PC-3 (cell line): ENCODE measurements at regions not wholly inside any gene's neighbourhood (a gene's known extent, or its start where the extent isn't known, plus 50 kb on each side); places are given as distances from the start of the nearest gene placed in this dataset.

Experiments
- ATAC-seq: fragments of 200-7000 bp; cut with Tn5 transposase; 2 replicates; pipeline ENCODE4 v1.9.1; 2020; ENCODE audit warnings: mild to moderate bottlenecking, moderate library complexity
- BruUV-seq: library from RNA; stranded (reverse); fragments of 400-500 nt; replicated peaks from 2 replicates; lab custom pipeline; 2021; lab: Mats Ljungman, UMichigan
- CTCF ChIA-PET: fragments of 300-600 bp; sonication (Branson Sonifier 250); formaldehyde crosslinking; loops from one replicate; lab custom pipeline; 2022; ENCODE audit warnings: antibody characterized with exemption; lab: Charles Lee
- POLR2A ChIA-PET: fragments of 300-600 bp; sonication (Branson Sonifier 250); formaldehyde crosslinking; loops from one replicate; lab custom pipeline; 2022; ENCODE audit warnings: antibody characterized with exemption; ENCODE audit not compliant: unreplicated experiment; lab: Charles Lee
- DNase-seq: peaks from one replicate; pipeline ENCODE4 v3.0.0-alpha.2; 2015
- H2AFZ ChIP-seq: fragments of 300-600 bp; sonication (generic); 2 replicates; pipeline ENCODE4 v1.6.0; 2016; ENCODE audit warnings: antibody characterized with exemption, low read length
- H3F3A ChIP-seq: fragments of 300-600 bp; sonication (generic); one replicate; pipeline ENCODE4 v1.6.0; 2017; ENCODE audit warnings: antibody characterized with exemption, low read length, control low read depth, mild to moderate bottlenecking; ENCODE audit not compliant: unreplicated experiment
- H3K27ac ChIP-seq: fragments of 300-600 bp; sonication (generic); 2 replicates; pipeline ENCODE4 v1.5.1; 2016; ENCODE audit warnings: mild to moderate bottlenecking, low read length
- H3K27me3 ChIP-seq: fragments of 300-600 bp; sonication (generic); 2 replicates; pipeline ENCODE4 v1.6.1; 2016; ENCODE audit warnings: low read length, mixed read lengths
- H3K36me3 ChIP-seq: fragments of 300-600 bp; sonication (generic); 2 replicates; pipeline ENCODE4 v1.6.1; 2016; ENCODE audit warnings: low read depth, mixed run types, low read length, mixed read lengths
- H3K4me1 ChIP-seq: fragments of 300-600 bp; sonication (generic); 2 replicates; pipeline ENCODE4 v1.5.1; 2016; ENCODE audit warnings: low read length; ENCODE audit not compliant: insufficient read depth
- H3K4me2 ChIP-seq: fragments of 300-600 bp; sonication (generic); 2 replicates; pipeline ENCODE4 v1.6.0; 2016; ENCODE audit warnings: low read length
- H3K4me3 ChIP-seq: fragments of 300-600 bp; sonication (generic); 2 replicates; pipeline ENCODE4 v1.5.1; 2016; ENCODE audit warnings: mild to moderate bottlenecking, low read length, mixed read lengths
- H3K79me2 ChIP-seq: fragments of 300-600 bp; sonication (generic); 2 replicates; pipeline ENCODE4 v1.6.1; 2017; ENCODE audit warnings: low read length, mixed read lengths
- H3K9ac ChIP-seq: fragments of 300-600 bp; sonication (generic); 2 replicates; pipeline ENCODE4 v1.6.0; 2016; ENCODE audit warnings: mild to moderate bottlenecking, low read length
- H3K9me2 ChIP-seq: fragments of 300-600 bp; sonication (generic); replicated peaks from 2 replicates; pipeline ENCODE4 v1.6.1; 2016; ENCODE audit warnings: mixed run types, low read length, mixed read lengths
- H3K9me3 ChIP-seq: fragments of 300-600 bp; sonication (generic); 2 replicates; pipeline ENCODE4 v1.6.1; 2016; ENCODE audit warnings: low read length, mixed read lengths
- H4K20me1 ChIP-seq: fragments of 300-600 bp; sonication (generic); 2 replicates; pipeline ENCODE4 v1.6.1; 2016; ENCODE audit warnings: low read length, mixed read lengths
- EZH2 ChIP-seq: fragments of 300-600 bp; sonication (generic); IDR thresholded peaks from one replicate; pipeline ENCODE4 v1.6.1; 2017; ENCODE audit warnings: antibody characterized with exemption, mild to moderate bottlenecking, low read length; ENCODE audit not compliant: unreplicated experiment
- EZH2phosphoT487 ChIP-seq: fragments of 300-600 bp; sonication (generic); IDR thresholded peaks from 2 replicates; pipeline ENCODE4 v1.6.1; 2018; ENCODE audit warnings: mild to moderate bottlenecking, antibody characterized with exemption, low read length, borderline replicate concordance
- intact Hi-C: fragments of 100-400 bp; cut with micrococcal nuclease; formaldehyde crosslinking; loops from 2 replicates; pipeline ENCODE4 v1.9.0; 2023
- TF ChIP-seq, protein P1 (sequence below): fragments of 300-600 bp; sonication (generic); conservative IDR thresholded peaks from 2 replicates; pipeline ENCODE4 v1.5.1; 2017; ENCODE audit warnings: antibody characterized with exemption, low read depth, mild to moderate bottlenecking, low read length

DNA sequence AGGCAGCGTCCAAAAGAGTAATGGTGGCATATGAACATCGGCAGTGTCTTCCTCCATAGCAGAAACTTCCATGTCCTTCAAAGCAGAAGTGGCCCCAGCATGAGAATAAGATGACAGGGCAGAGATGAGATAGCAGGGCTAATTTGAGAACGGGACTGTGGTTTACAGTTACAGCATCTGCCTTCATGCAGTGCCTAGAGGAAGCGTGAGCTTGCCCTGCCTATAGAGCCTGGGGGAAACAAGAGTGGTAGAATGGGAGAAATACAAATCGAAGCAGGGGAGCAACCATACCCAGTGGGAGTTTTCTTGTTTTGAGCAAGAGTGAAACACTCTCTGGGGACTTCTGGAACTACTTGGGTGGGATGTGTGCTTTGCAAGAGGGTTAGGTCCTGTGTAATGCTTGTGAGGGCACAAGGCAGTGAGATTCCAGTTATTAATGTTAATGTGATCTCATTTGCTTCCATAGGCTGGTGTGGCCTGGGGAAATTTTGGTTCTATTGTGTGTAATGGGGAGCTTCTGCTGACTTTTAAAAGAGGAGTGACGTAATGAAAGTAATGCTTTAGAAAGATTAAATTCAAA lies 616.9 kb downstream of the ZIC1 start:
- H2AFZ ChIP-seq, result no peak overlapping the region
- intact Hi-C loops, result no loop called here
- TF ChIP-seq, protein P1, sequence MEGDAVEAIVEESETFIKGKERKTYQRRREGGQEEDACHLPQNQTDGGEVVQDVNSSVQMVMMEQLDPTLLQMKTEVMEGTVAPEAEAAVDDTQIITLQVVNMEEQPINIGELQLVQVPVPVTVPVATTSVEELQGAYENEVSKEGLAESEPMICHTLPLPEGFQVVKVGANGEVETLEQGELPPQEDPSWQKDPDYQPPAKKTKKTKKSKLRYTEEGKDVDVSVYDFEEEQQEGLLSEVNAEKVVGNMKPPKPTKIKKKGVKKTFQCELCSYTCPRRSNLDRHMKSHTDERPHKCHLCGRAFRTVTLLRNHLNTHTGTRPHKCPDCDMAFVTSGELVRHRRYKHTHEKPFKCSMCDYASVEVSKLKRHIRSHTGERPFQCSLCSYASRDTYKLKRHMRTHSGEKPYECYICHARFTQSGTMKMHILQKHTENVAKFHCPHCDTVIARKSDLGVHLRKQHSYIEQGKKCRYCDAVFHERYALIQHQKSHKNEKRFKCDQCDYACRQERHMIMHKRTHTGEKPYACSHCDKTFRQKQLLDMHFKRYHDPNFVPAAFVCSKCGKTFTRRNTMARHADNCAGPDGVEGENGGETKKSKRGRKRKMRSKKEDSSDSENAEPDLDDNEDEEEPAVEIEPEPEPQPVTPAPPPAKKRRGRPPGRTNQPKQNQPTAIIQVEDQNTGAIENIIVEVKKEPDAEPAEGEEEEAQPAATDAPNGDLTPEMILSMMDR, result no peak
- TF ChIP-seq EZH2, result no peak
- no peak for TF ChIP-seq EZH2phosphoT487
- ChIA-PET CTCF (no interaction called here), POLR2A (no interaction called here)
- H3K4me3 ChIP-seq, result no peak overlapping the region
- no peaks in the 10 kb centered on the region for H3F3A ChIP-seq
- H3K4me1 ChIP-seq, result no peaks in the 10 kb centered on the region
- DNase-seq (no peak), ATAC-seq (no peak)
- no peak overlapping the region for H3K27ac ChIP-seq
- no peaks in the 10 kb centered on the region for H3K9me2 ChIP-seq
- no peak overlapping the region for H3K4me2 ChIP-seq
- no TSS peak for BruUV-seq
- H3K9me3 ChIP-seq, result no peaks in the 10 kb centered on the region; the same call in 1 of the 2 replicates
- 0 out of 2 replicates have a peak, but pooled peaks cover 18% of the 10 kb centered on the region for H3K27me3 ChIP-seq
- no peaks in the 10 kb centered on the region for H3K36me3 ChIP-seq
- no peaks in the 10 kb centered on the region for H4K20me1 ChIP-seq
- no peaks in the 10 kb centered on the region for H3K79me2 ChIP-seq
- no peak overlapping the region for H3K9ac ChIP-seq

- BruUV-seq, result no TSS peak
- no peak overlapping the region for H3K27ac ChIP-seq
Measured at GRCh38 chr3:148030975-148031374, 621.8 kb downstream of the ZIC1 start.

DNA sequence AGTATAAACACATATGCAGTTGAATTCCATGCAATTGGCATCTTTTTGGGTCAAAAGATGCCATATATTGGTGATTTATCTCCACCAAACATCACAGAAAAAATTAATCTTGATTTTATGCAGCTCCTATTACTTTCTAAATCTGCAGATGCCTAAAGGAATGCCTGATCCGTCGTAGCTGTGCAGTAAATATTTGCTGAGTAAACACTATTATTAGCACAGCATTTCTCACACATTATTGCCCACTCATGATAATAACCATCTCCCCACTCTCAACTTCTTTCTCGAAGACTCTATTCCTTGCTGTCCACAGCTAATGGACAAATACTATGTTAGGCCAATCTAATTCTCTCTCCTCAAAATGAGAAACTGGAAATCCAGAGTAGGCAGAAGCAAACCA lies 625.2 kb downstream of the ZIC1 start:
- Histone ChIP-seq H3K79me2 (no peaks in the 10 kb centered on the region), H3K4me2 (no peak overlapping the region), H3K36me3 (no peaks in the 10 kb centered on the region), H3K9me2 (no peaks in the 10 kb centered on the region), H3K4me3 (no peak overlapping the region), H3F3A (no peaks in the 10 kb centered on the region), H3K27ac (no peak overlapping the region), H3K9me3 (no peaks in the 10 kb centered on the region), H3K27me3 (peaks cover 41% of the 10 kb centered on the region), H2AFZ (no peak overlapping the region), H4K20me1 (no peaks in the 10 kb centered on the region), H3K4me1 (no peaks in the 10 kb centered on the region), H3K9ac (no peak overlapping the region)
- ChIA-PET CTCF (no interaction called here), POLR2A (no interaction called here)
- intact Hi-C loops, result no loop called here
- BruUV-seq, result no TSS peak
- TF ChIP-seq EZH2phosphoT487 (no peak), EZH2 (no peak)
- TF ChIP-seq, protein P1, result no peak
- no peak for ATAC-seq
- no peak for DNase-seq

More at GRCh38 chr3:148030975-148031374, 621.8 kb downstream of the ZIC1 start:
- H4K20me1 ChIP-seq, result no peaks in the 10 kb centered on the region
- no peak overlapping the region for H3K4me2 ChIP-seq
- ATAC-seq, result no peak
- H3K4me3 ChIP-seq, result no peak overlapping the region
- POLR2A ChIA-PET, result no interaction called here
- DNase-seq, result no peak
- no peaks in the 10 kb centered on the region for H3K79me2 ChIP-seq
- CTCF ChIA-PET, result no interaction called here
- H3K9ac ChIP-seq, result no peak overlapping the region
- H3F3A ChIP-seq, result no peaks in the 10 kb centered on the region
- no peaks in the 10 kb centered on the region for H3K4me1 ChIP-seq
- H3K9me3 ChIP-seq, result no peaks in the 10 kb centered on the region
- intact Hi-C loops, result no loop called here
- no peaks in the 10 kb centered on the region for H3K9me2 ChIP-seq
- no peak overlapping the region for H2AFZ ChIP-seq
- no peak for TF ChIP-seq EZH2phosphoT487
- TF ChIP-seq, protein P1, result no peak
- TF ChIP-seq EZH2, result no peak
- H3K36me3 ChIP-seq, result no peaks in the 10 kb centered on the region
- H3K27me3 ChIP-seq, result peaks cover 16% of the 10 kb centered on the region
